Cardiac fibroblast (primary cell): ENCODE measurements at regions not wholly inside any gene's neighbourhood (a gene's known extent, or its start where the extent isn't known, plus 50 kb on each side); places are given as distances from the start of the nearest gene placed in this dataset.

Experiments
- DNase-seq, 2 donors: peaks; one replicate each; pipeline versions ENCODE4 v3.0.0 to v3.0.0-alpha.2; 2010; ENCODE audit warnings: low read depth in 2 of 2
- H3K4me3 ChIP-seq, 2 donors: replicated peaks in 1 of 2; 1 replicate in 1 of 2; 2 replicates in 1 of 2; pipeline ENCODE4 v1.5.1; 2011; ENCODE audit warnings: low read depth in 2 of 2, low read length in 2 of 2, mild to moderate bottlenecking in 2 of 2, moderate library complexity in 1 of 2
- TF ChIP-seq, protein P1 (sequence below): IDR thresholded peaks from one replicate; pipeline ENCODE4 v1.5.1; 2011; ENCODE audit warnings: low read depth, mild to moderate bottlenecking, low read length, inconsistent platforms

GRCh38 chr4:81965454-81965853 lies 408.3 kb downstream of the HNRNPD start:
- TF ChIP-seq, protein P1, sequence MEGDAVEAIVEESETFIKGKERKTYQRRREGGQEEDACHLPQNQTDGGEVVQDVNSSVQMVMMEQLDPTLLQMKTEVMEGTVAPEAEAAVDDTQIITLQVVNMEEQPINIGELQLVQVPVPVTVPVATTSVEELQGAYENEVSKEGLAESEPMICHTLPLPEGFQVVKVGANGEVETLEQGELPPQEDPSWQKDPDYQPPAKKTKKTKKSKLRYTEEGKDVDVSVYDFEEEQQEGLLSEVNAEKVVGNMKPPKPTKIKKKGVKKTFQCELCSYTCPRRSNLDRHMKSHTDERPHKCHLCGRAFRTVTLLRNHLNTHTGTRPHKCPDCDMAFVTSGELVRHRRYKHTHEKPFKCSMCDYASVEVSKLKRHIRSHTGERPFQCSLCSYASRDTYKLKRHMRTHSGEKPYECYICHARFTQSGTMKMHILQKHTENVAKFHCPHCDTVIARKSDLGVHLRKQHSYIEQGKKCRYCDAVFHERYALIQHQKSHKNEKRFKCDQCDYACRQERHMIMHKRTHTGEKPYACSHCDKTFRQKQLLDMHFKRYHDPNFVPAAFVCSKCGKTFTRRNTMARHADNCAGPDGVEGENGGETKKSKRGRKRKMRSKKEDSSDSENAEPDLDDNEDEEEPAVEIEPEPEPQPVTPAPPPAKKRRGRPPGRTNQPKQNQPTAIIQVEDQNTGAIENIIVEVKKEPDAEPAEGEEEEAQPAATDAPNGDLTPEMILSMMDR: no peak
- no peak for DNase-seq
- no peak overlapping the region for H3K4me3 ChIP-seq

DNA sequence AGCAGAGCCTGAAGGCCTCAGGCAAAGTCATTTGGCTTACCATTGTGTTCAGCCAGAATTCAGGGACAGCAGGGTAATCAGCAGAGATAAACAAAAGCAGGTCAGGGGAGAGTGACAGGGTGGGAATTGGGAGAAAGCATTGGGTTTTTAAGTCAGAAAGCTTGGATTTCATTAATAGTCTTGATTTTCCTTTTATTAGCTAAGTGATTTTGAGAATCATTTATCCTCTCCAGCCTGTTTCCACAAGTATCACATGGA lies 410.1 kb downstream of the HNRNPD start:
- no peak for DNase-seq
- no peak overlapping the region for H3K4me3 ChIP-seq
- TF ChIP-seq, protein P1: no peak

DNA sequence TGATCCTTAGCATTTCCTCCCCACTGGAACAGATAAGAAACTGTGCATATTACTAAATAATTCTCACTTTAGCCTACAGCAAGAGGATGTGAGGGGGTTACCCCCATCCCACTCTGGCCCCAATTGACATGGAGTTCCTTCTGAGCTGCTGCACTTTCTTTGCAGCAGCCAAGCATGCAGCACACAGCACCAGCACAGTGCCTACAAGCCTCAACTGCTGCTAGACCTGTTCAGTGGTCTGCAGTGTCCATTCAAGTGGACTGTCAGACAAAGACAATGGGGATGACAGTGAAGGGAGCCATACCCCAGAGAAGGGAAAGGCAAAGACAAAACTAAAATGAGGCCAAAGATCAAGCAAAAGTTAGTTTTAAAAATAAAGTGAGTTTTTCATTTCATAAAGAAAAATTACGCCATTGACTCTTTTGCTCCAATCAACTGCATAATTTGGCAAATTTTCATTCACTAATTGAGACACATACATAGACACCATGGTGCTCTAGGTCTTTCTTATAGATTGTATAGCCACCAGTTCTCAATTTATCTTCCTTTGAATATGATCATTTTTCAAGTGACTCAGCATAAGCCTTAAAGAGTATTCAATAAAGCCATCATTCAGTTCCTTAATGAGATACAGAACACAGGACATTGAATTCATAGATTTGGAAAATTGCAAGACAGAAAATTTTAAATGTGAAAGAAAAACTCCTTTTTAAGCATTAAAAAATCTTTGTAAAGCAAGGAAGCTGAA lies 410.6 kb downstream of the HNRNPD start:
- H3K4me3 ChIP-seq: no peak overlapping the region
- no peak for DNase-seq
- TF ChIP-seq, protein P1: no peak

GRCh38 chr4:81960961-81961360 lies 412.8 kb downstream of the HNRNPD start:
- TF ChIP-seq, protein P1: no peak
- H3K4me3 ChIP-seq: no peak overlapping the region
- no peak for DNase-seq

GRCh38 chr4:81954271-81954670 lies 419.5 kb downstream of the HNRNPD start:
- TF ChIP-seq, protein P1: no peak
- H3K4me3 ChIP-seq: no peak overlapping the region
- DNase-seq: no peak

- no peak overlapping the region for H3K4me3 ChIP-seq
- TF ChIP-seq, protein P1: no peak
- no peak for DNase-seq
Observed at GRCh38 chr4:81951891-81952455, 421.8 kb downstream of the HNRNPD start.

DNA sequence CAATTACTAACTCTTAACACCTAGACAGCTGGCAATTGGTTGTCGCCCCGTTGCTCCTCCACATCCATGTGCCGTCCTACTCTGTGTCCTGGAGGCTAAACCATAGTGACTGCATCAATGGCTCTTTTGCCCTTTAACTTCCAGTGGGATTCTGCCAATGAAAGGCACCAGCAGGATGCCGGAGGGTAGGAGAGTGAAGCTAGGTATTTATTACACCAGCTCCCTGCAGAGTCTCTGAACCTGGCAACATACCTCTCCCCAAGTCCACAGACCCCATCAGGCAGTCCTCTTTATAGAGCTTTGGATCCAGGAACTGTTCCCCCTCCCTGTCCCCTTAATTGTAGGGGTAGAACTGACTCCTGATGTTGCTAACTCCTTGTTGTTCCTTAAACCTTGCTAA lies 426.8 kb downstream of the HNRNPD start:
- H3K4me3 ChIP-seq: no peak overlapping the region
- TF ChIP-seq, protein P1: no peak
- DNase-seq: no peak
